HS-27A (cell line): ENCODE measurements at regions not wholly inside any gene's neighbourhood (a gene's known extent, or its start where the extent isn't known, plus 50 kb on each side); places are given as distances from the start of the nearest gene placed in this dataset.

ENCODE experiments used
- DNase-seq: peaks from one replicate; pipeline ENCODE4 v3.0.0-alpha.2; 2012; ENCODE audit warnings: low read depth, missing footprints

- no peak for DNase-seq
Measured at GRCh38 chr13:83215627-83216026, 666.6 kb downstream of the SLITRK1 start.

- DNase-seq = no peak
Measured at GRCh38 chr13:83214452-83214851, 667.8 kb downstream of the SLITRK1 start.

- DNase-seq = no peak
Measured at GRCh38 chr13:83211301-83211700, 671.0 kb downstream of the SLITRK1 start.

GRCh38 chr13:83204886-83205285, 677.4 kb downstream of the SLITRK1 start:
- no peak for DNase-seq

GRCh38 chr13:83201506-83201905, 680.8 kb downstream of the SLITRK1 start:
- DNase-seq = no peak

GRCh38 chr13:83197316-83197715, 685.0 kb downstream of the SLITRK1 start:
- DNase-seq = no peak

- no peak for DNase-seq
Measured at GRCh38 chr13:83190020-83190419, 692.3 kb downstream of the SLITRK1 start.

GRCh38 chr13:83184819-83185218, 697.5 kb downstream of the SLITRK1 start:
- no peak for DNase-seq

GRCh38 chr13:83184150-83184475, 698.2 kb downstream of the SLITRK1 start:
- no peak for DNase-seq

- DNase-seq = no peak
Measured at GRCh38 chr13:83183439-83184149, 698.7 kb downstream of the SLITRK1 start.

- DNase-seq = no peak
Measured at GRCh38 chr13:83182845-83183244, 699.4 kb downstream of the SLITRK1 start.

GRCh38 chr13:83178008-83178407, 704.3 kb downstream of the SLITRK1 start:
- no peak for DNase-seq

- DNase-seq = no peak
Measured at GRCh38 chr13:83168590-83168989, 713.7 kb downstream of the SLITRK1 start.

- DNase-seq = no peak
Measured at GRCh38 chr13:83167203-83167602, 715.1 kb downstream of the SLITRK1 start.

- no peak for DNase-seq
Measured at GRCh38 chr13:83166550-83166949, 715.7 kb downstream of the SLITRK1 start.

- DNase-seq = no peak
Measured at GRCh38 chr13:83162493-83162892, 719.8 kb downstream of the SLITRK1 start.

GRCh38 chr13:83153848-83154247, 728.4 kb downstream of the SLITRK1 start:
- DNase-seq = no peak

GRCh38 chr13:83151308-83151660, 731.0 kb downstream of the SLITRK1 start:
- no peak for DNase-seq

GRCh38 chr13:83150616-83151307, 731.5 kb downstream of the SLITRK1 start:
- no peak for DNase-seq

- no peak for DNase-seq
Measured at GRCh38 chr13:83136660-83137059, 745.6 kb downstream of the SLITRK1 start.

- no peak for DNase-seq
Measured at GRCh38 chr13:83125791-83126190, 756.5 kb downstream of the SLITRK1 start.

GRCh38 chr13:83121896-83122295, 760.4 kb downstream of the SLITRK1 start:
- DNase-seq = no peak

GRCh38 chr13:83117046-83117445, 765.2 kb downstream of the SLITRK1 start:
- no peak for DNase-seq
